Lung (tissue), 11 donors: ENCODE measurements at regions not wholly inside any gene's neighbourhood (a gene's known extent, or its start where the extent isn't known, plus 50 kb on each side); places are given as distances from the start of the nearest gene placed in this dataset.
A peak's percentile ranks its signal among the peaks of the same experiment; 100 is the strongest.

Source experiments
- ATAC-seq: fragments of 200-7000 bp; cut with Tn5 transposase; one replicate; pipeline ENCODE4 v1.9.1; 2020; ENCODE audit warnings: moderate number of reproducible peaks; ENCODE audit not compliant: insufficient read depth, low FRiP score
- DNase-seq, 3 donors: peaks; one replicate each; pipeline ENCODE4 v3.0.0-alpha.2; 2013 to 2017
- H3K27ac ChIP-seq, 2 donors: one replicate each; pipeline ENCODE4 v1.5.1; 2013; ENCODE audit warnings: mild to moderate bottlenecking in 2 of 2, moderate library complexity in 2 of 2, control low read depth in 1 of 2, inconsistent platforms in 1 of 2, low read depth in 1 of 2, low read length in 1 of 2
- H3K27me3 ChIP-seq, 3 donors: one replicate each; pipeline ENCODE4 v1.5.1; 2013; ENCODE audit warnings: low read length in 2 of 3; ENCODE audit not compliant: control insufficient read depth in 3 of 3, insufficient read depth in 3 of 3
- H3K36me3 ChIP-seq, 4 donors: one replicate each; pipeline ENCODE4 v1.5.1; 2013; ENCODE audit warnings: low read length in 4 of 4, mild to moderate bottlenecking in 1 of 4, moderate library complexity in 1 of 4; ENCODE audit not compliant: control insufficient read depth in 4 of 4, insufficient read depth in 4 of 4
- H3K4me1 ChIP-seq, 5 donors: one replicate each; pipeline ENCODE4 v1.5.1; 2013; ENCODE audit warnings: low read length in 5 of 5, mild to moderate bottlenecking in 2 of 5, moderate library complexity in 1 of 5; ENCODE audit not compliant: control insufficient read depth in 5 of 5, insufficient read depth in 5 of 5
- H3K4me3 ChIP-seq: one replicate; pipeline ENCODE4 v1.5.1; 2013; ENCODE audit warnings: mild to moderate bottlenecking, control low read depth, moderate library complexity
- H3K9ac ChIP-seq, 2 donors: one replicate each; pipeline ENCODE4 v1.5.1; 2013; ENCODE audit warnings: low read length in 2 of 2, control low read depth in 1 of 2; ENCODE audit not compliant: insufficient read depth in 1 of 2
- H3K9me3 ChIP-seq, 4 donors: one replicate each; pipeline ENCODE4 v1.5.1; 2013; ENCODE audit warnings: low read length in 3 of 4, mild to moderate bottlenecking in 1 of 4, moderate library complexity in 1 of 4; ENCODE audit not compliant: control insufficient read depth in 4 of 4, insufficient read depth in 3 of 4
- WGBS, 2 donors: extraction: QIAGEN DNeasy Blood & Tissue Kit; methylation state at CpG; one replicate each; pipeline ENCODE4 v1.1.7; 2013; 5-methylcytosine and 5-hydroxymethylcytosine counted together
- TF ChIP-seq, protein P1 (sequence below): IDR thresholded peaks from 2 replicates; pipeline ENCODE4 v1.5.1; 2012; ENCODE audit warnings: mild to moderate bottlenecking; ENCODE audit errors: control extremely low read depth, extremely low read depth
- donor health status: control.
- donor health status: control.
- donor health status: Bipolar disorder and iron deficiency.
- donor health status: healthy.
- donor health status: DM: yes; HTN: yes; CAD: no.

DNA sequence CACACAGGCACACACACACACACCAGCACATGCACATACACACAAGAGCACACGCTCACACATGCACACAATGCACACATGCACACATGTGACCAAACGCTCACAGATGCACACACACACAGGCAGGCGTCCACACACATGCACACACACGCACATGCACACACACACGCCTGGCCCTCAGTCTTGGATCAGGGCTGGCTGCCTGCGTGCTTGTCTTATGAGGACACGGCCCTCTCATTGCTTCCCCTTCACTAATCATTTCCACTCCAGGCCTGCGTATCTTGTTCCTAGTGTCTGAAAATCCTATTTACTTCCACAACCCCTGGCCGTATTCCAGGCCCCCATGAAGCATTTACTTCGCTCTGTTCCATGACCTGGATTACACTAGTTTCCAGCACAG, 740.5 kb downstream of the BRD1 start:
- no peaks in the 10 kb centered on the region for H3K9me3 ChIP-seq
- DNase-seq (peak; percentile 35 to 72 (median 56)), ATAC-seq (no peak)
- H3K9ac ChIP-seq = no peak overlapping the region
- H3K27ac ChIP-seq = no peak overlapping the region
- no peaks in the 10 kb centered on the region for H3K36me3 ChIP-seq
- TF ChIP-seq, protein P1, sequence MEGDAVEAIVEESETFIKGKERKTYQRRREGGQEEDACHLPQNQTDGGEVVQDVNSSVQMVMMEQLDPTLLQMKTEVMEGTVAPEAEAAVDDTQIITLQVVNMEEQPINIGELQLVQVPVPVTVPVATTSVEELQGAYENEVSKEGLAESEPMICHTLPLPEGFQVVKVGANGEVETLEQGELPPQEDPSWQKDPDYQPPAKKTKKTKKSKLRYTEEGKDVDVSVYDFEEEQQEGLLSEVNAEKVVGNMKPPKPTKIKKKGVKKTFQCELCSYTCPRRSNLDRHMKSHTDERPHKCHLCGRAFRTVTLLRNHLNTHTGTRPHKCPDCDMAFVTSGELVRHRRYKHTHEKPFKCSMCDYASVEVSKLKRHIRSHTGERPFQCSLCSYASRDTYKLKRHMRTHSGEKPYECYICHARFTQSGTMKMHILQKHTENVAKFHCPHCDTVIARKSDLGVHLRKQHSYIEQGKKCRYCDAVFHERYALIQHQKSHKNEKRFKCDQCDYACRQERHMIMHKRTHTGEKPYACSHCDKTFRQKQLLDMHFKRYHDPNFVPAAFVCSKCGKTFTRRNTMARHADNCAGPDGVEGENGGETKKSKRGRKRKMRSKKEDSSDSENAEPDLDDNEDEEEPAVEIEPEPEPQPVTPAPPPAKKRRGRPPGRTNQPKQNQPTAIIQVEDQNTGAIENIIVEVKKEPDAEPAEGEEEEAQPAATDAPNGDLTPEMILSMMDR = no peak
- 54 to 73% methylated on average over 10 of the region's 10 CpGs for WGBS, 2 donors
- peaks cover 0 to 16% (median 3%) of the 10 kb centered on the region in 5 donors for H3K4me1 ChIP-seq
- peaks cover 0 to 4% (median 3%) of the 10 kb centered on the region in 3 donors for H3K27me3 ChIP-seq
- H3K4me3 ChIP-seq = no peak overlapping the region

DNA sequence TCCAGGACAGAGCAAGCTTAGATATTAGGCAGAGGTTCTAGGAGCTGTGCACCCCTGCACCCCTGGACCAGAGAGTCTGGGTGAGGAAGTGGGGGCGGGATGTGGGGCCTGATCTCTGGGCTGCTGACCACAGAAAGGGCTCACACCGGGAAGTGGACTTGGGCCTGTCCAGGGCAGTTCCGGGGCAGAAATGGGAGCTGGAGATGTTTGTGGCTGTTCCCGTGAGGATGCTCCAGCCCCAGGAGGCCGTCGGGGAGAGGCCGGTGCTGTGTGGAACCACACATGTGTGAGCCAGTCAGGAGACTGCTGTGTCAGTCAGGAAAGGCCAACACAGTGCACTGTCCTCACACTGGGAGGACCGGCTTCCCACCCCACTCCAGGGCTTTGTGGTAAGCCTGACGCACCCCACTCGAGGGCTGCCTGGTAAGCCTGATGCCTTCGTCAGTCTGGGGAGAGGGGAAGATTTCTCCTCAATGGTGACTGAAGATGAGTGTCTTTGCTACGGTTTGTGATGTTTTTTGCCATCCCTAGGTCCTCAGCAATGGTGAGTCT, 741.0 kb downstream of the BRD1 start:
- peaks cover 0 to 16% (median 3%) of the 10 kb centered on the region in 5 donors for H3K4me1 ChIP-seq
- WGBS, 2 donors = 73 to 84% methylated on average over 12 of the region's 12 CpGs
- no peaks in the 10 kb centered on the region for H3K9me3 ChIP-seq
- H3K4me3 ChIP-seq = no peak overlapping the region
- no peak overlapping the region for H3K9ac ChIP-seq
- H3K27ac ChIP-seq = no peak overlapping the region
- H3K36me3 ChIP-seq = no peaks in the 10 kb centered on the region
- TF ChIP-seq, protein P1 = no peak
- DNase-seq (no peak), ATAC-seq (no peak)
- H3K27me3 ChIP-seq = peaks cover 0 to 4% (median 3%) of the 10 kb centered on the region in 3 donors

DNA sequence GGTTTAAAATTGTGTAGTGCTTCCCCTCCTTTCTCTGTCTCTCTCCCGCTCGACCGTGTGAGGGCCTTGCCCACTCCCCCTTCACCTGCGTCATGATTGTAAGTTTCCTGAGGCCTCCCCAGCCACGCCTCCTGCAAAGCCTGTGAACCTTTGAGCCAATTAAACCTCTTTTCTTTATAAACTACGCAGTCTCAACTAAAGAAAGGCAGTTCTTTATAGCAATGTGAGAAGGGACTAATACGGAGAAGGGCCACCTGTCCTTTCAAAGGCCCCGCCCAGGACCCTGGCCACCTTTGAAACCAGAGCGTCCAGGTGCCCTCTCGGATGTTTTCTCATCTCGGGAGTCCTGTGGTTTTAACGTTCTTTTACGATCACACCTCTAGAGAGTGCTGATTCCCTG, 741.5 kb downstream of the BRD1 start:
- Histone ChIP-seq H3K4me3 (no peak overlapping the region), H3K27me3 (peaks cover 0 to 4% (median 3%) of the 10 kb centered on the region in 3 donors), H3K27ac (no peak overlapping the region), H3K4me1 (peaks cover 0 to 16% (median 3%) of the 10 kb centered on the region in 5 donors), H3K9me3 (no peaks in the 10 kb centered on the region), H3K9ac (no peak overlapping the region), H3K36me3 (no peaks in the 10 kb centered on the region)
- WGBS, 2 donors = 52 to 57% methylated on average over 13 of the region's 13 CpGs
- TF ChIP-seq, protein P1 = no peak
- DNase-seq (no peak), ATAC-seq (no peak)

DNA sequence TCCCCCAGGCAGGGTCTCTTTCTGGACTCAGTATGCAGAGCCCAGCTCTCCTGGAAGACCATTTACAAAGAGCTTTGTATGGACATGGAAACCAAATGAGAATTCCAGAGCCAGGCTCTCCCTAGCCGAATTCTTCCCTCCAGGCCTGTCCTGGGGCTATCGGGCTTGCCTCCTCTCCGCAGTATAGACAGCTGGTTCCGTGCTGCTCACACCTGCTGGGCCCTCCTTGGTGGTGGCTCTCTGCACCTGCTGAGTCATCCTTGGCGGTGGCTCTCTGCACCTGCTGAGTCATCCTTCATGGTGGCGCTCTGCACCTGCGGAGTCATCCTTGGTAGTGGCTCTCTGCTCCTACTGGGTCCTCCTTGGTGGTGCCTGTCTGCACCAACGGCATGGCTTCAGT, 743.5 kb downstream of the BRD1 start:
- TF ChIP-seq, protein P1 = no peak
- H3K4me1 ChIP-seq = peaks cover 0 to 16% (median 3%) of the 10 kb centered on the region in 5 donors
- H3K36me3 ChIP-seq = no peaks in the 10 kb centered on the region
- peaks cover 0 to 4% (median 3%) of the 10 kb centered on the region in 3 donors for H3K27me3 ChIP-seq
- no peak overlapping the region for H3K9ac ChIP-seq
- H3K27ac ChIP-seq = no peak overlapping the region
- H3K9me3 ChIP-seq = no peaks in the 10 kb centered on the region
- H3K4me3 ChIP-seq = no peak overlapping the region
- ATAC-seq (no peak), DNase-seq (no peak)
- 70 to 78% methylated on average over 8 of the region's 8 CpGs for WGBS, 2 donors
